Fibroblast of lung (primary cell): ENCODE measurements at regions not wholly inside any gene's neighbourhood (a gene's known extent, or its start where the extent isn't known, plus 50 kb on each side); places are given as distances from the start of the nearest gene placed in this dataset.
"Not testable (repeated sequence)": the region's sequence is repeated elsewhere in the genome, so short reads cannot be mapped to it uniquely, and the experiment has no call there.

ENCODE experiments used
- DNase-seq, 2 donors: peaks; one replicate each; pipeline versions ENCODE4 v3.0.0 to v3.0.0-alpha.2; 2010; ENCODE audit warnings: low read depth in 2 of 2
- H2AFZ ChIP-seq: 2 replicates; pipeline ENCODE4 v1.5.1; 2012; ENCODE audit warnings: low read length, control low read depth, inconsistent platforms
- H3K27ac ChIP-seq: 2 replicates; pipeline ENCODE4 v1.5.1; 2011; ENCODE audit warnings: low read length, control low read depth; ENCODE audit not compliant: insufficient read depth
- H3K27me3 ChIP-seq: 2 replicates; pipeline ENCODE4 v1.5.1; 2011; ENCODE audit warnings: mild to moderate bottlenecking, low read length; ENCODE audit not compliant: control insufficient read depth, insufficient read depth
- H3K36me3 ChIP-seq: 2 replicates; pipeline ENCODE4 v1.5.1; 2011; ENCODE audit warnings: low read length; ENCODE audit not compliant: control insufficient read depth, insufficient read depth
- H3K4me1 ChIP-seq: 2 replicates; pipeline ENCODE4 v1.5.1; 2011; ENCODE audit warnings: low read length; ENCODE audit not compliant: control insufficient read depth, insufficient read depth; ENCODE audit errors: extremely low read depth
- H3K4me2 ChIP-seq: 2 replicates; pipeline ENCODE4 v1.5.1; 2011; ENCODE audit warnings: low read length, control low read depth; ENCODE audit not compliant: insufficient read depth; ENCODE audit errors: extremely low read depth
- H3K4me3 ChIP-seq, 4 experiments: fragments of 200-600 bp in 1 of 4; sonication (generic) in 1 of 4; replicated peaks in 1 of 4; 2 replicates each; pipeline ENCODE4 v1.5.1; 2011 to 2016; ENCODE audit warnings: low read length in 4 of 4, low read depth in 3 of 4, mild to moderate bottlenecking in 3 of 4, control low read depth in 2 of 4, inconsistent platforms in 1 of 4, mixed read lengths in 1 of 4; ENCODE audit not compliant: insufficient read depth in 1 of 4; ENCODE audit errors: control extremely low read depth in 1 of 4
- H3K79me2 ChIP-seq: 2 replicates; pipeline ENCODE4 v1.5.1; 2012; ENCODE audit warnings: mild to moderate bottlenecking, low read length, inconsistent platforms; ENCODE audit not compliant: control insufficient read depth, insufficient read depth
- H3K9ac ChIP-seq: 2 replicates; pipeline ENCODE4 v1.5.1; 2011; ENCODE audit warnings: mild to moderate bottlenecking, low read length, control low read depth; ENCODE audit not compliant: insufficient read depth
- H3K9me3 ChIP-seq: 2 replicates; pipeline ENCODE4 v1.5.1; 2012; ENCODE audit warnings: low read depth, low read length; ENCODE audit not compliant: control insufficient read depth, insufficient read depth
- H4K20me1 ChIP-seq: 2 replicates; pipeline ENCODE4 v1.5.1; 2011; ENCODE audit warnings: low read length; ENCODE audit not compliant: control insufficient read depth, insufficient read depth; ENCODE audit errors: extremely low read depth
- CTCF ChIP-seq, 2 donors: IDR thresholded peaks in 1 of 2; conservative IDR thresholded peaks in 1 of 2; 1 replicate in 1 of 2; 2 replicates in 1 of 2; pipeline ENCODE4 v1.5.1; 2011 to 2012; ENCODE audit warnings: low read length in 2 of 2, control low read depth in 1 of 2, inconsistent platforms in 1 of 2, low read depth in 1 of 2, mild to moderate bottlenecking in 1 of 2
- EZH2 ChIP-seq: IDR thresholded peaks from 2 replicates; pipeline ENCODE4 v1.5.1; 2012; ENCODE audit warnings: low read length, control low read depth, mild to moderate bottlenecking; ENCODE audit errors: missing control alignments

GRCh38 chr9:87020169-87020950 lies 73.1 kb upstream of the GAS1 start:
- H3K27ac ChIP-seq = no peak overlapping the region
- H3K9me3 ChIP-seq = no peaks in the 10 kb centered on the region
- H4K20me1 ChIP-seq = no peaks in the 10 kb centered on the region
- no peak overlapping the region for H2AFZ ChIP-seq
- H3K4me1 ChIP-seq = no peaks in the 10 kb centered on the region
- DNase-seq = no peak
- H3K9ac ChIP-seq = no peak overlapping the region
- no peaks in the 10 kb centered on the region for H3K79me2 ChIP-seq
- H3K4me3 ChIP-seq = no peak overlapping the region
- TF ChIP-seq CTCF (conservative IDR thresholded peaks at IDR 0.05 in 1 of 2, IDR thresholded peaks at IDR 0.05 in 1 of 2; ENCODE audit: low read depth in 1 of 2, low read length in 2 of 2) (no peak), EZH2 (no peak)
- no peaks in the 10 kb centered on the region for H3K36me3 ChIP-seq
- no peaks in the 10 kb centered on the region for H3K27me3 ChIP-seq
- no peak overlapping the region for H3K4me2 ChIP-seq

GRCh38 chr9:87022178-87022577 lies 74.9 kb upstream of the GAS1 start:
- Histone ChIP-seq H4K20me1 (no peaks in the 10 kb centered on the region), H3K4me2 (no peak overlapping the region), H3K79me2 (no peaks in the 10 kb centered on the region), H3K4me1 (no peaks in the 10 kb centered on the region), H3K27me3 (no peaks in the 10 kb centered on the region), H3K9me3 (no peaks in the 10 kb centered on the region), H3K9ac (no peak overlapping the region), H3K36me3 (no peaks in the 10 kb centered on the region), H2AFZ (no peak overlapping the region), H3K27ac (no peak overlapping the region), H3K4me3 (no peak overlapping the region)
- no peak for TF ChIP-seq CTCF (conservative IDR thresholded peaks at IDR 0.05 in 1 of 2, IDR thresholded peaks at IDR 0.05 in 1 of 2; ENCODE audit: low read depth in 1 of 2, low read length in 2 of 2)
- TF ChIP-seq EZH2 = no peak
- no peak for DNase-seq

GRCh38 chr9:87026204-87026603 lies 78.9 kb upstream of the GAS1 start:
- Histone ChIP-seq H2AFZ (no peak overlapping the region), H3K9me3 (no peaks in the 10 kb centered on the region), H3K4me1 (no peaks in the 10 kb centered on the region), H4K20me1 (no peaks in the 10 kb centered on the region), H3K27ac (no peak overlapping the region), H3K4me3 (no peak overlapping the region), H3K79me2 (no peaks in the 10 kb centered on the region), H3K27me3 (no peaks in the 10 kb centered on the region), H3K36me3 (no peaks in the 10 kb centered on the region), H3K9ac (no peak overlapping the region), H3K4me2 (no peak overlapping the region)
- TF ChIP-seq EZH2 (no peak), CTCF (conservative IDR thresholded peaks at IDR 0.05 in 1 of 2, IDR thresholded peaks at IDR 0.05 in 1 of 2; ENCODE audit: low read depth in 1 of 2, low read length in 2 of 2) (no peak)
- DNase-seq = no peak

GRCh38 chr9:87028836-87029235 lies 81.5 kb upstream of the GAS1 start:
- H3K4me2 ChIP-seq, H3K27ac ChIP-seq, H3K27me3 ChIP-seq, H3K9me3 ChIP-seq, H4K20me1 ChIP-seq, H3K79me2 ChIP-seq, H3K9ac ChIP-seq, H3K36me3 ChIP-seq, H2AFZ ChIP-seq, H3K4me3 ChIP-seq, DNase-seq, H3K4me1 ChIP-seq: not testable (repeated sequence)
